ELF-1 (cell line): ENCODE measurements at regions not wholly inside any gene's neighbourhood (a gene's known extent, or its start where the extent isn't known, plus 50 kb on each side); places are given as distances from the start of the nearest gene placed in this dataset.

ENCODE experiments used
- DNase-seq: peaks from one replicate; pipeline ENCODE4 v3.0.0-alpha.2; 2016; ENCODE audit warnings: low read depth, low spot score

DNA sequence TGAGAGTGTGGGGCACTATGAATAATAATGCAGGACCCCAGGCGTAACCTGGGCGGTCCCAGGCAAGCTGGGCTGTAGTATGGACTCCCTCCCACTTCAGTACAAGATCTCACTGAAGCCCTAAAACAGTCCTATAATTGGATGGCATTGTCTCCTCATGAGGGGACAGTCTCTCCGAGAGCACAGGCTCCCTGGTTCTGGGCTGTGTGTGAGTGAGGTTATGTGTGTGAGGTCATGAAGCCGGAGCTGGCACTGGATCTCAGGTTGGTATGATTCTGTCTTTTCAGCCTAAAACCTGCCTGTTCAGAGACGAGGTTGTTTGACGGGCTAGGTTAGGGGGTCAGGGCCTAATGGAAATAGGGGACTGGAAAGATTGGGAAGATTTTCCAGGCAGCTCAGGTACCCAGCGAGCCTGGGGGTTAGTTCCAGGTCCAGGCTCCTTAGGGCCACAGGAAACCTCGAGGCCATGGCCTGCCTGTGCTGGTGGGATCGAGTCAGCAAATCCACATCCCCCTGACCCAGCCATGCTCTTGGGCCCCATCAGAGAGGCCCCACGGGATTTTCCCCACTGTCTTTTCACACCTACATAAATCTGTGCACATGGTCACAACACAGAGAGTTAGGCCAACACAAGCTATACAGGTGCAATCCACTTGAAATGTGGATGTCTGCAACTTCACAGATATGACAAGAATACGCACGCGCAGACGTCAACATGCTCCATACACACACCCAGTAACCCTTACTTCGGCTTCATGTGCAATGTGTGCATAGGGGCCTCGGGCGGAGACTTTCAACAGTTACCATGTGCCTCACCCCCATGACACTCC lies 94.8 kb downstream of the INHBB start:
- no peak for DNase-seq

- DNase-seq = no peak
These were observed 95.4 kb downstream of the INHBB start for GRCh38 chr2:120441351-120441700.

- DNase-seq = peak; percentile 67
These were observed 96.0 kb downstream of the INHBB start for GRCh38 chr2:120441744-120442471.

DNA sequence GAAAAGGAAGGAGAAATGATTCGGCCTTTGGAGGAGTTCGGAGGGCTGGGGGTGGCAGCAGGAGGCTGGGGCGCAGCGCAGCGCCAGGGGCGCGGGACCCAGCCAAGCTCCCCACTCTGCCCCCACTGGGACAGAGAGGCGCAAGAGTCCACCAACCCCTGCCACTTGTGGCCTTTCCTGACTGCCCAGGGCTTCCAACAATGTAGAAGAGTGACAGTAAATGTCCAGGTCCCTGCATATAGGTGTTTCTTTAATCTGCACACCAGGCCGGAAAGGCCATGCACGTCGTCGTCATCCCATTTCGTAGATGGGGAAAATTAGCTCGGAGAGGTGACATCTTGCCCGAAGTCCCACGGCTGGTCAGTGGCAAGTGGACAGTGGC lies 96.6 kb downstream of the INHBB start:
- DNase-seq = no peak

DNA sequence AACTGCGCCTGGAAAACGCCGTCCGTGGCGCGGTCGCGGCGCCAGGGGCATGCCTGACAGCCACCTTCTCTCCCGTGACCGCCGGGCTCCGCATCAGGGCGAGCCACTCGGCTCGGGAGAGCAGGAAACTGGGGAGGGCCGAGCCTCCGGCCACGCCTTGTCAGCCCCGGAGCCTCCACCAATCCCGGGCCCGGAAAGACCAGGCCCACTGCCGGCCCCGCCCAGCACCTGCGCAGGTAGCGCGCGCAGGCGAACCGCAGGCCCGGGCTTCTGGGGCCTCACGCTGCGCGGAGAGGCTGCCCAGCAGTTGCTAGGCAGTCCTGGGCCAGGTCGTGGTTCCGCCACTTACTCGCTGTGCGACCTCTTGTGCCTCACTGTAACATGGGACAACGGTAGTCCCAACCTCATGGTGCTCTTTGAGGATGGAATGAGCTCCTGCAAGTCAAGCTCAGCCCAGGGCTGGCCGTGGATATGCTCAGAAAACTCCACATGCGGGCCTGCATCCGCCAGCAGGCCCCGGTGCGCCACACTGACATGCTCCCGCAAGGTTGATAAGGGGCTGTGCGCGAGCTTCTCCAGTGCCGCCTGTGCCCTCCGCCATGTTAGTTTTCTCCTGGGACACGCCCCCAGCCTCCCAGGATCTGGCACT lies 97.1 kb downstream of the INHBB start:
- peak; percentile 93 for DNase-seq

DNA sequence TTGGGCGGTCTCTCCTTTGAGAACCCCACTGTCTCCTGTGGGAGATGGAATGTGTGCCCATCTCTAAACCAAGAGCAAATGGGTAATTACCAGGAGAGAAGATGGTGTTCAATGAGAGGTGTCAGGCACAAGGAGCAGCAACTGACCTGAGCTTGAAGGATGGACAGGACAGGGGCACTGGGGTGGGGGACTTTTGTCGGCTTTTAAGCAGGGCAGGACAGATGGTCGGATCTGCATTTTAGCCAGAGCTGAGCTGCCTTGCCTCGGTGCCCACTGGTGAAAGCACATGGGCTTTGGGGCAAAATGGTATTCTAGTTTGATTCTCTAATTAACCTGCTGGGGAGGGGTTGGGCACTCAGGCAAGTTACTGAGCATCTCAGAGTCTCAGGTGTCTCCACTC lies 98.0 kb downstream of the INHBB start:
- no peak for DNase-seq

DNA sequence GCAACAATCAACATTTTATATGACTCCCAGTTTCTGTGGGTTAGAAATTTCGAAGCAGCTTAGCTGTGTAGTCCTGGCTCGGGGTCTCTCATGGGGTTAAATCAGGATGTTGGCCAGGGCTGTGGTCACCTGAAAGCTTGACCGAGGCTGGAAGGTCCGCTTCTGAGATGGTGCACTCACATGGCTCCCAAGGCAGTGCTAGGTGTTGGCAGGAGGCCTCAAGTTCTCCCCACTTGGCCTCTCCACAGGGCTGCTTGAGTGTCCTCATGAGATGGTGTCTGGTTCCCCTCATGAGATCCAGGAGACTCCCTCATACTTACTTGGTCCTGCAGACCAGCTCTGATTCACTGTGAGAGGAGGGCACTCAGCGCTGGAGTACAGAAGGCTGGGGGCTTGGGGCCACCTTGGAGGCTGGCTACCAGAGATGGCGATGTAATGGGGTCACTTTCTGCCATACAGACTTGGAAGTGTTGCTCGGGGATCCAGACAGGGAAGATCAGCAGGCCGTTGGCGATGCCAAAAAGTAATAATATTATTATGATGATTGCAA lies 98.8 kb downstream of the INHBB start:
- no peak for DNase-seq

DNA sequence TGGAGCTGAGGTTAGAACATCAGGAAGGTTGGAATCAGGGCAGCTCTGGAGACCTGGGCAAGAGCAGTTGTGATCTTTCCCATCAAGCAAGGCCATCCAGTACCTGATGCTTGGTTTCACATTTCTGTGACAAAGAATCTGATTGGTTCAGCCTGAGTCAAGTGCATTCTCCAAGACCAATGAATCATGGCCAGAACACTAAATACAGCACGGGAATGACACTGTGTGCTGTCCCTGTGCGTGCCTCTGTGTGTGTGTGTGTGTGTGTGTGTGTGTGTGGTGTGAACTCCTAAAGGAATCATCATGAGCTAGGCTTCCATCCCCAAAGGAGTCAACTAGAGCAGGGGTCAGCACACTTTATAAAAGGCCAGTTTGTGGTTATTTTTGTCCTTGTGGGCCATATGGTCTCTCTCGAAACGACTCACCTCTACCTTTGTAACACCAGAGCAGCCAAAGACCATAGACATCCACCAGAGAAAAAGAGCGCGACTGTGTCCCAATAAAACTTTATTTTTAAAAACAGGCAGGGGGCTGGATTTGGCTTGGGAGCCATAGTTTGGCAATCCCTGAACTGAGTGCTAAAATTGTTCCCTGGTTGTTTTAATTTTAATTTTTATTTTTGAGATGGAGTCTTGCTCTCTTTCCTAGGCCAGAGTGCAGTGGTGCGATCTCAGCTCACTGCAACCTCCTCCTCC lies 99.7 kb downstream of the INHBB start:
- DNase-seq = no peak

GRCh38 chr2:120446236-120447126 lies 100.5 kb downstream of the INHBB start:
- no peak for DNase-seq

DNA sequence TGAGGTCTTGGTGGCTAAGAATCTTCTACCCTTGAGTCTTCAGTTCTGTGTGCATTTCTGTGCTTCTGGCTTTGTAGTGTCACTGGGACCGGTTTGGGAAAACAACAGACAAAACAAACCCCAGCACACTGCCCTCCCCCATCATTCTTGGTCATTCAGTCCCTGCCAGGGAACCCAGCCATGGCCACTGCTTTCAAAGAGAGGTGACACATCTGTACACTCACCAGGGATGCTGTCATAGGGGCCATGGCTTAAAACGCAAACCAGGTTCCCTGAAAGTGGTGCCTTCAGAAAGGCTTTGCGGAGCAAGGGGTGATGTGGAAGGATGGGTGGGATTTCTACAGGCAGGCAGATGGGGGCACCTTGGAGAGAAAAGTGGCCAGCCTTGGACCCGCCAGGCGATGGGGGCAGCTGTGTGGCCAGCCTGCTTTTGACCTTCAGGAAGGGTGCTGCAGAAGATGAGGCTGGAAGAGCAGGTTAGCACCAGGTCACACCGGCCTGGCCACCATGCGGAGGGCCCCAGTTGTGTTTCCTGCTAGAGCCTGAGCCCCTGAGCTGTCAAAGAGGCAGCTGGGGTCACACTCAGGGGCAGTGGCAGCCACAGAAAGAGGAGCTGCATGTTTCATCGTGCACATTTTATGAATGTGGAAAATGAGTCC lies 101.3 kb downstream of the INHBB start:
- no peak for DNase-seq

DNA sequence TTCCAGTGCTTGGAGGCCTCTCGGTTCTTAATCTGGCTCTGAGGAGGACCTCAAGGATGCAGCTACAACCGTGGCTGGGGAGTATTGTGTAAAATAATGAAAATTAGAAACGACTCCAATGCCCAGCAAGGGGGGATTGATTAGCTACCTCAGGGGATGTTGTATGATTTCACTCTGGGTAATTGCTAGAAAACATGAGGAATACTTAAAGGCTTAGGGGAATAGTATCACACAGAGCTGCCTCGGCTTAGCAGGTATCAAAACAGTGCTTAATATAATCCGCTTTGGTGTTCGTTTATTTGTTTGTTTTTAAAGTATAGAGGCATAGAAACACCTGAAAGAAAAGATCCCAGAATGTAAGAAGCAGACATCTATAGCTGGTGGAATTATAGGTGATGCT lies 102.5 kb downstream of the INHBB start:
- no peak for DNase-seq

GRCh38 chr2:120448961-120449810 lies 103.2 kb downstream of the INHBB start:
- no peak for DNase-seq

GRCh38 chr2:120450196-120450820 lies 104.4 kb downstream of the INHBB start:
- DNase-seq = no peak

DNA sequence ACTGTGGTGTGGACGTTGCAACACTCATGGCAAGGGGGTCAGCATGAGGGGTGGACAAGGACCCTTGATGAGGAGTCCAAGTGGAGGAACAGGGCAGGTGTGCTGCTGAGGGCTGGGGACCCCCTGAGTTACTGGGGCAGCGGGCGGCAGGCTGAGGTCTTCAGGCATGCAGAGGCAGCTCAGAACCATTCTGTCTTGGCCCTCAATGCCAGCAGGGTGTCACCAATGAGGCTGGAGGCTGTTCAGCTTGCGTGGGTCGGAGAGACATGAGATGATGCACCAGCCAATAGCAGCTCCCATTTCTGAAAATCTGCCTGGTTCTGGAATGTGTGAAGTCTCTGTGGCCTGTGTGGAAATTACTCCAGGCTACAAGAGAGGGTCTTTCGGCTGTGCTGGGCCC lies 105.4 kb downstream of the INHBB start:
- DNase-seq = no peak

DNA sequence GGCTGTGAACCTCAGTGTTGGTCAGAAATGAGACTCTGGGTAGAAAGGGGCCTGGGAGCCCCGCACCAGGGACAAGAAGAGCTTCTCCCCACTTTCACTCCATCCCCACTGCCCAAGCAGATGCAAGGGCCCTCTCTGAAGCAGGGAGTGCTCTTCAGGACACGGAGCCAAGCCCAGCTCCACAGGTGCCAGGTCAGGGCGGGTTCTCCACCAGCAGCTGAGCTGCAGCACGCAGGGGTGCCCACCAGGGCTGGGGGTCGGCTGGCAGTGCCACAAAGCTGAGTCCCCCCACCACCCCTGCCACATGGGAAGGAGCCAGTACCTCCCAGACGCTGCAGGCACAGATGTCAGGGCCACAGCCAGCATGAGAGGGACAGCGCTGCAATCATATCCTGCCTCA lies 106.2 kb downstream of the INHBB start:
- DNase-seq = no peak

GRCh38 chr2:120452945-120453634 lies 107.2 kb downstream of the INHBB start:
- no peak for DNase-seq

DNA sequence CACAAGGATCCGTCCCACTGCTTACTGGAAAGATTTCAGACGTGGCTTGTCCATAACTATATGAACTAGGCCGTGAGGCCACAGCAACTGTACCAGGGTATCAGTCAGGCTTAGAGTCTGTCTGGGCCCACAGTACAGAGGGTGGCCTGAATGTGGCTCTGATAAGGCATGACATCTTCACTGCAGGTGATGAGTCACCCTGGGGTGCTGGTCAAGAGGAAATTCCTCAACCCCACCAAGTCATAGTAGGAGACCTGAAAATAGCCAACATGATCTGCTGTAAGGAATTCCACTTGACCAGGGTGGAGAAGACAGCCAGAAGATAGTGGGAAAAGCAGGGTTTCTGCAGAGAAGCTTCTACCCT lies 107.7 kb downstream of the INHBB start:
- DNase-seq = no peak

DNA sequence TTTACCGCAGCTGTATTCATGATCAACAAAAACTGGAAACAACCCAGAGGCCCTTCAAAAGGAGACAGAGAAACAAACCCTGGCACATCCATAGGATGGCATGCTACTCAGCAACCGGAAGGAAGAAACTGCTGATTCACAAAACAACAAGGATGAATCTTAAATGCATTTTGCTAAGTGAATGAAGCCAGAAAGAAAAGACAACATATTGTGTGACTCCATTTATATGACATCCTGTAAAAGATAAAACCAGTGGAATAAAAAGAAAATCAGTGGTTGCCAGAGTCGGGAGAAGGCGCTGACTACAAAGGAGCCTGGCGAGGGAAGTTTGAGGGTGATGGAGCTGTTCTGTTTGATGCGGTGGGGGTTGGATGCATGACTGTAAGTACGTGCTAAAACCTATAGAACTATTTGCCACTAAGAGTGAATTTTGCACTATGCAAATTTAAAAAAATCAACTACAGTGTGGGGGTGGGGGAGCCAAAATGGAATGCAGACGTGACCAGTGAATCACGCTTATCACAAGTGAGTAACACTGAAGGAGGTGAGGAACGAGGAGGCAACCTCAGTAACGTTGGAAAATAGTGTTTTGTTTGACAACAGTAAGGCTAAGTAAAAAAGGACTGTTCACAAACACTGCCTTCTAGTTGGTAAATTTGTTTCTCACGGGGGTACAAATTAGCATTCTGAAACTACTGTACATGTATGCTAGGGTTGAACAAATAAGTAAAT lies 108.9 kb downstream of the INHBB start:
- no peak for DNase-seq
